ENCODE measurements at regions not wholly inside any gene's neighbourhood (a gene's known extent, or its start where the extent isn't known, plus 50 kb on each side); places are given as distances from the start of the nearest gene placed in this dataset.

DNA sequence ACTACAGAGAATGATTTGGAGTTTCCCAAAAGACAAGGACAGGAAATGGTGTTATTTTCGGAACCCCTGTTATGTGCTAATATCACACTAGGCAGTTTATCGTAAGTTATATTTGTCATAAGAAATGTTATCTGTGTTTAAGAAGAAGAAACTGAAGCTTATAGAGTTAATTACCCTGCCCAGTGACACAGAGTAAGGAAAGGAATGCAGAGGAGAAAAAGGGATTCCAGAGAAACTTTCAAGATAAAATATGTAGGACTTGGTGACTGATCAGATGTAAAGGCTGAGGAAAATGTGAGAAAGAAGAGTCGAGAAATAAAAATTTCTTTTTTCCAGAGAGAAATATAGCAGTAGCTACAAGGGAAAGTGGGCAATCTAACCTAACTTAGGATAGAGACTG is 63.5 kb upstream of the ZNF746 start:
- no peak for TF ChIP-seq POLR2AphosphoS5 (IDR thresholded peaks at IDR 0.05)
- TF ChIP-seq, protein P1, sequence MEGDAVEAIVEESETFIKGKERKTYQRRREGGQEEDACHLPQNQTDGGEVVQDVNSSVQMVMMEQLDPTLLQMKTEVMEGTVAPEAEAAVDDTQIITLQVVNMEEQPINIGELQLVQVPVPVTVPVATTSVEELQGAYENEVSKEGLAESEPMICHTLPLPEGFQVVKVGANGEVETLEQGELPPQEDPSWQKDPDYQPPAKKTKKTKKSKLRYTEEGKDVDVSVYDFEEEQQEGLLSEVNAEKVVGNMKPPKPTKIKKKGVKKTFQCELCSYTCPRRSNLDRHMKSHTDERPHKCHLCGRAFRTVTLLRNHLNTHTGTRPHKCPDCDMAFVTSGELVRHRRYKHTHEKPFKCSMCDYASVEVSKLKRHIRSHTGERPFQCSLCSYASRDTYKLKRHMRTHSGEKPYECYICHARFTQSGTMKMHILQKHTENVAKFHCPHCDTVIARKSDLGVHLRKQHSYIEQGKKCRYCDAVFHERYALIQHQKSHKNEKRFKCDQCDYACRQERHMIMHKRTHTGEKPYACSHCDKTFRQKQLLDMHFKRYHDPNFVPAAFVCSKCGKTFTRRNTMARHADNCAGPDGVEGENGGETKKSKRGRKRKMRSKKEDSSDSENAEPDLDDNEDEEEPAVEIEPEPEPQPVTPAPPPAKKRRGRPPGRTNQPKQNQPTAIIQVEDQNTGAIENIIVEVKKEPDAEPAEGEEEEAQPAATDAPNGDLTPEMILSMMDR (IDR thresholded peaks at IDR 0.05) = no peak

Data from prostate gland (tissue), 2 donors.